A172 (cell line): ENCODE measurements at regions not wholly inside any gene's neighbourhood (a gene's known extent, or its start where the extent isn't known, plus 50 kb on each side); places are given as distances from the start of the nearest gene placed in this dataset.
"Not testable (repeated sequence)": the region's sequence is repeated elsewhere in the genome, so short reads cannot be mapped to it uniquely, and the experiment has no call there.

Experiments used
- DNase-seq: peaks from one replicate; pipeline ENCODE4 v3.0.0-alpha.2; 2015; ENCODE audit warnings: low spot score

DNA sequence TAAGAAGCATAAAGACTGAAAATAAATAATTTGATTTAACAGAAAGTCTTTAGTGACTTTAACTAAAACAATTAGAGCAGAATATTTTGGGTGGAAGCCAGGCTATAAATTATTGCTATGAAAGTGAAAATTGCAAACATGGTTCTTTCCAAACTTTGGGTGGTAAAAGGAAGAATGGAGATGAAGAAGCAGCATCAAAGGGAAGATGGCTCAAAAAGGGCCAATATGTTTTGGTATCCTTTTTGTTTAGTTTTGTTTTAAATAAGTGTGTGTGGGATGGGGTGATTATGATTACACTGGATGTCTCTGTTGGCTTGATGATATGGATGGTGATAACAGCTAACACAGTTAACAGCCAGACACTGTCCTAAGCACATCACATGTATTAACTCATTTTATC is 153.7 kb downstream of the CYB561 start:
- DNase-seq, result no peak

DNA sequence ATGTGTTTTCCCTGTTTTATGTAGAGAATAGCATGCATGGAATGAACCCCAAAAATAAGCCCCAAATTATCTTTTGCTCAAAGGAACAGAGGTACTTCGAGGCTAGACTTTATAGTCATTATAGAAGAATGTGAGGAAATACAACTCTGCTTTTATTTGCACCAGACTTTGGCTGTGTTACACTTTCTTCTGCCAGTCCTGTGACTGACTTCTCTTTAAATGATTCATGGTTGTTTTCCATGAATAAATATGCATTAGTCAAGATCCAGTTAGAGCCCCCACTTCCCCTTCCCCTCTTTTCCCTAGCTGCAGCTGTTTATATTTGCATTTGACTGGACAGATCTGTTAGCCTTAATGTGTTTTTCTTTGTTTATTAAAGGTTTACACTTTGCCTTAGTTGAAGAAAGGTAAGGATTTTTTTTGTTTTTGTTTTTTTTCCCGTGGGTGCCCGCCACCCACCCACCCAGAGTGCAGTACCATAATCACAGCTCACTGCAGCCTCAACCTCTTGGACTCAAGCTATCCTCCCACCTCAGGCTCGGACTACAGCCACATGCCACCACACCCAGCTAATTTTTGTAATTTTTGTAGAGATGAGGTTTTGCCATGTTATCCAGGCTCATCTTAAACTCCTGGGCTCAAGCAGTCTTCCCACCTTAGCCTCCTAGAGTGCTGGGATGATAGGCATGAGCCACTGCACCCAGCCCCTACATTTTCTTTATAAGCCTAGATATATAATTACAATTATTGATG is 152.6 kb downstream of the CYB561 start:
- peak; percentile 43 for DNase-seq

DNA sequence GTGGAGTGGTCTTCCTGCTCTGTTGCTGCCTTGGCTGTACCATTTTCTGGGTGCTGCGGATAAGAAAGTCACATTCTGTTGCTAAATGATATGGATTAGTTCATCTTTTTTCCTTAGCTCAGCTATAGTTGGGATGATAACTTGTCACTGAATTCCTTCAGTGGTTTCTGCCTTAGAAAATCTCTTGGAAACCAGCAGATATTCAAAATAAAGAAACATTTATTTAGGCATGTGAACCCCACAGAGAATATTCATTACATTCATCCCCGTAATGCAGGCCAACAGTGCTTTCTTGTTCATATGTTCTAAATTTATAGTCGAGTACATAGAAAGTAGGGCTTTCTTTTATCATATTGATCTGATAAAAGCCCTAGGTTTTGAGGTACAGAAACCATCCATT is 151.3 kb downstream of the CYB561 start:
- DNase-seq, result no peak

DNA sequence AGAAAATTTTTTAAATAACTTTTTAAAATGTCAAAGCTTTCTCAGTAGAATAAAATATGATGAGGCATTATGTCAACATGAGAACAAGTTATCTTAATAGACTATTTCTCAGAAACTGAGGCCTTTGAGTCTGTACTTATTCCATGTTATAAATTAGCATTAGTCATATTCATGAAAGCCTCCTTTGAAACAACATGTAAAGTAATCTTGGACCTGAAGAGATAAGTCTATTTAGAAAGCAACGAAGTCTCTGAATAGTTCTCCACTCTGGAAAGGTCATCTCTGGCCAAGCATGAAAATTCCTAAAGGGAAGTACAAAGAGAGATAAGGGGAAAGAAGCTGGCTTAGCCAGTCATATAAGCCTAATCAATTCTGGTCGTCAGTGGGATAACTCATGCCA is 150.8 kb downstream of the CYB561 start:
- DNase-seq, result no peak

DNA sequence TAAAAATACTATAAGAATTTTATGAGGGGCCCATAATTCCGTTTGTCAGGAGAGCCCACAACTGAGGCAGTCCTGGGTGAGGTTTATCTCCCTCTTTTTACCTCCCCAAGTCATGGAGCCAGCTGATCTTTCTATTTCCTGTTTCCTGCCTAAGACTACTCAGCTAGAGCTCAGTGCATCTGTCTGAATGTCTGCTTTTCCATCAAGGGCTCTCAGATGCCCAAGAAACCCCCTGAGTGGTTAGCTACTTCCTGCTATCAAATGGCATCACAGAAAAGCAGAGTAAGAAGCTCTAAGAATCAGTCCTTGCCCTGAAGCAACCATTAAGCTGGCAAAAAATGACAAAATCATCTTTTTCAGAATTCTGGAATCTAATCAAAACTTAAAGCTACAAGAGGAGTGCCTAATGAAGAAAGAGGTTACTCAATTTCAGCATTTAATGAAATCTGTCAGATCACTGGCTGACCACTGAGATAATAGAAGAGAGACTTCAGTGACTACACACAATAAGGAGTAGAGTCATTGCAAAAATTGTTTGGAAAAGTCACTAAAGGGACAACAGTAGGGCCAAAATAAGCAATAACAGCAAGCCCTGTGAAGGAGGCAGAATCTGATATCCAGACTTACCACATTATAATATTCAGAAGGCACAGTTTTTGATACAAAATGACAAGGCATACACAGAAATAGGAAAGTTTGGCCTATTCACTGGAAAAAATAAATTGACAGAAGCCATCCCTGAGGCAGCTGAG is 150.1 kb downstream of the CYB561 start:
- no peak for DNase-seq

DNA sequence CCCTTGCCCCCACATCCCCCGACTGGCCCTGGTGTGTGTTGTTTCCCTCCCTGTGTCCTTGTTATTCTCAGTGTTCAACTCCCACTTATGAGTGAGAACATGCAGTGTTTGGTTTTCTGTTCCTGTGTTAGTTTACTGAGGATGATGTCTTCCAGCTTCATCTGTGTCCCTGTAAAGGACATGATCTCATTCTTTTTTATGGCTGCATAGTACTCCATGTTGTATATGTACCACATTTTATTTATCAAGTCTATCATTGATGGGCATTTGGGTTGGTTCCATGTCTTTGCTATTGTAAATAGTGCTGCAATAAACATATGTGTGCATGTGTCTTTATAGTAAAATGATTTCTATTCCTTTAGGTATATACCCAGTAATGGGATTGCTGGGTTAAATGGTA is 147.2 kb downstream of the CYB561 start:
- DNase-seq, result not testable (repeated sequence)

DNA sequence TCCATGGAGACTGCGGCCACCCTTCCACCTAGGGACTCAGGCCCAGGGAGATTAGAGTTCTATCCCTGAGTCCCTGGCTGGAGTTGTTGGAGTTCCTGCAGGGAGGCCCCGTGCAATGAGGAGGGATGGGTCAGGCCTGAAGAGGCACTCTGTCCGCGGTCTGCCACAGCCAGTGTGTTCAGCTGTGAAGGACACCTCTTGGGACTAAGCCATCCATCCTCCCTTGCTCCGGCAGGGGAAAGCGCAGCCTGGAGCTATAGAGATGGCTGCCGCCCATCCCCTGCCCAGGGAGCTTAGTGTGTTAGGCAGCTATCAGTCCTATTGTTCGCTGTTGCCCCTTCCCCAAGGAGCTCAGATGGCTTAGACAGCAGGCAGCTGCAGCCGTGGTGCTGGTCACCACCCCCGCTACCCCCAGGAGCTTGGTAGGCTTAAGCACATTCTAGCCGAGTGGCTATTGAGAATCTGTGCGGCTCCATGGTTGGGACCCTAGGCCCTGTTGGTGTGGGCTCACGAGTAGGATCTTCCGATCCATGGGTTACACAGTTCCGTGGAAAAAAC is 141.3 kb downstream of the CYB561 start:
- no peak for DNase-seq

DNA sequence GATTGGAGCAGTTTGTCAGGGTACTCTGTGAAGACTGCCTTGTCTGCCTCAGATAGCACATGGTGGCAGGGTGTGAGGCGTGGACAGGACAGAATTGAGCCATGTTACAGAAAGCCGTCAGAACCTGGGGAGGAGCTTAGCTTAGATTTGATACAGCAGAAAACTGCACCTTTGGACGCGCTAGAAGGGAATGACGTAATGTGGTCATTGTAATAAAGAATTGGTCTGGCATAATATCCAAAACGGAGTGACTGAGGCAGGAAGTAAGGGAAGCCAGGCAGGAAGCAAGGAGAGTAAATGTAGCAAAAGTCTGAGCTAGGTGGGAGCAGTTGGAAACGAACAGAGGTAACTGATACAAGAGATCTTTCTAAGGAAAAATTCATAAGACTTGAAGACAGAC is 140.2 kb downstream of the CYB561 start:
- DNase-seq, result no peak

DNA sequence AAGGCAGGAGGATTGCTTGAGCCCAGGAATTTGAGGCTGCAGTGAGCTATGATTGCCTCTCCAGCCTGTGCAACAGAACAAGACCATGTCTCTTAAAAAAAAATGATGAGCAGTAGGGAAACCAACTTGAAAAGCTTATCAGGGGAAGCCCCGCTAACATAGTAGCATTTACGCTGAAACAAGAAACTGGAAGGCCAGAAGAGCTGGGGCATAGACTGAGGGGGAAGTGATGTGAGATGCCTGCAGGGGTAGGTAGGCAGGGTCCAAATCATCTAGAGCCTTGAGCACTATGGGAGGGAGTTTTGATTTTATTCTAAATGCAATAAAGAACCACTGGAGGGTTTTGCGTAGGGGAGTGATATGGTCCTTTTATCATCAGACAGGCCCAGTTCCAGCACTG is 139.3 kb downstream of the CYB561 start:
- DNase-seq, result no peak

DNA sequence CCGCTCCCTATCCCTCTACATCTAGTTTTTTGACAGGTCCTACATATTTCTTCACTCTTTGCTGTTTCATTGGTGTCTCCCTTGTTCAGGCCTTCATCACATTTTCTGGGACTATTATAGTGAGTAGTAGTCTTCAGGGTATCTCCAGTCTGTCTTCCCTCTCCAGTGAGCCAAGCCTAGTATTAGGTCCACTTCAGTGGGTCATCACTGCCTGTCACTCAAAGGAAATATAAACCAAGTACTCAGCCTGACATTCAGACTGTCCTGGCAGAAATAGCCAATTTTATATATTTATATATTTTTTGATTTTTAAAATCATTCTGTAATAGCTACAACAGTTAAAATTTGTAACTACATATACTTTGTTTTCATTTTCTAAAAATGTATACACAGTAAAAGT is 137.8 kb downstream of the CYB561 start:
- no peak for DNase-seq

DNA sequence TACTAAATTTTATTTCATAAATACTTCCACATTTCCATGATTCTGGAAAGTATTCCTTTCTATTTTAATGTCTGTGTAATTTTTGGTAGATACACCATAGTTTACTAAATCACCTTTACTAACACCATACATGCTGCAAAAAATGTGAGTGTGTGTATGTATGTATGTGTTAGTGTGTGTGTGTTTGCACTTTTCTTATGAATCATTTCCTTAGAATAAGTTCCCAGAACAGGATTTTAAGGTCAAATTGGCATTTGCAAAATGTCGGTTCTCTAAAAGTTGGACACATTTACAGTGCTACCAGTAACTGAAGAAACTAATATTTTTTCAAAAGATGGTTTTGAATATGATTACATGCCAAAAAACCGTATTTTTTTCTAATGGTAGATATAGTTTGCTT is 137.1 kb downstream of the CYB561 start:
- no peak for DNase-seq

DNA sequence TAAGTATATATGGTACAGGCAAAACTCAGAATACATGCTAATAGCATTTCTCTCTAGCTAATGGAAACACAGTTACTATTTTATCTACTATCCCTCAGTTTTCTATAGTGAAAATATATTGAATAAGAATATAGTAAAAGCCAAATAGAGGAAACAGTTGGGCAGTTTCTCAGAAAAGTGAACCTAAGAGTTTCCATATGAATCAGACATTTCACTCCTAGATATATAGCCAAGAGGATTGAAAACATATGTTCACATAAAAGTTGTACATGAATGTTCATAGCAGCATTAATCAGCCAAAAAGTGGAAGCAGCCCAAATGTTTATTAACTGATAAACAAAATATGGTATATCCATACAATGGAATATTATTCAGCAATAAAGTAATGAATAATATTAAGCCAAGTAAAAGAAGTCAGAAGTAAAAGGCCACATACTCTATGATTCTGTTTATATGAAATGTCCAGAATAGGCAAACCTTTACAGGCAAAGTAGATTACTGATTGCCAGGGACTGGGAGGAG is 134.6 kb downstream of the CYB561 start:
- DNase-seq, result no peak

DNA sequence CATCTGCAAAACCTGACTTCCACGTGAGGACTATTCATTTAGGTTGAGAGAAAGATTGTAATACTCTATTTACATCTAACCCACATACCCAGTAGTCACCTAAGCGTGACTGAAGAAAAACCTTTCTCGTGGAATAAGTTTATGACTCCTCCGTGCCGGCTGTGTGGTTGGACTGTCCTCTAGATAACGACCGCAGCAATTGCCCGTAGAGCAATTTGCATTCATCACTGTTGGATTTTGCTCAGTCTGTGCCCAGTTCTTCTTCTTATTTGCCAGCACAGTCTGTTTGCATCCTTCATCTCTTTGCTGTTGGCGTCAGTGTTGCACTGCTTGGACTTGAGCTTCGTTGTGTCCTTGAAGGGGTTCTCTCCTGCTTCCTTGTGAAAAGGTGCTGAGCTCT is 131.3 kb downstream of the CYB561 start:
- no peak for DNase-seq

DNA sequence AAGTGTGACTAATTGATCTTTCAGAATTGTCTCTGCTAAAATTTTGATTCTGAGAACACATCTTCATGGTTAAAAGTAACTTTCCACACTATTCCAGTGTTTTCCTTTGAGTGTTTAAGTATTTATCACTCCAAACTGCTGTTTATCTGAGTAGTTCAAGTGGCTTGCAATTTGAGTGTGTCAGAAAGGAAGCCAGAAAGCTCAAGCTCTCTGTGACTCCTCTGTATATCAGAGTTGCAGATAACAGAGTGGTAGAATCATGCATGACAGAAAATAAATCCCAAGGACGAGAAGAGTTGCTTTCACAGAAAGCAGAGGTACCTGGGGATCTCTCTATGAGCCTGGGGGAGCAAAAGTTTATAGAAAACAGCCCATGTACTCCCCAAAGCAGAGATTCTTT is 130.0 kb downstream of the CYB561 start:
- no peak for DNase-seq

DNA sequence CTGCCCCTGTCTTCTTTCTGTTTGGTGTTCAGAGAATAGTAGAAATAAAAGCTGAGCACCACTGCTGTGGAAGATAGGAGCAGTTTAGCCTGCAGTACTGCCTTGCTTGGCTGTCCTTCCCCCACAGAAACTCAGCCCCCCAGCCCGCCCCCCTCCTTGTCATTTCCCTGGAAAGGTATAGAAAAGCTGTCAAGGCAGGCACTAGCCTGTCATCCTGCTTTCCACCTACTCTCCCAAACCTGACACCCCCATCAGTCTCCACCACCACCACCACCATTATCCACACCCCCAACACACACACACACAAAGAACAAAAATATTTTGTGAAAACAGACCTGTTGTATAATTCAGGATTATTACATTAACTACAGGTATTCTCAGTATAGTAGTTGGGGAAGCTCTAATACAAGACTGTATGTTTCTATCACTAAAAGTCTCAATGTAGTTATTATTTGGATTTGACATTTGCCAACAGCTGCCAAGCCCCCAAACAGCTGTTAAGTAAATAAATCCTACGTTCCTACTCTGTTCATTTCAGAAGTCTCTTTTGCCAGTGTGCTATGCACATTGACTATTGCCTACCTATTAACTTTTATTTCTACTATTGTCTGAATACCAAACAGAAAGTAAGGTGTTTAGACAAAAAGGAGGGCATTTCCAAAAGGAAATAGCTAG is 128.8 kb downstream of the CYB561 start:
- DNase-seq, result no peak

DNA sequence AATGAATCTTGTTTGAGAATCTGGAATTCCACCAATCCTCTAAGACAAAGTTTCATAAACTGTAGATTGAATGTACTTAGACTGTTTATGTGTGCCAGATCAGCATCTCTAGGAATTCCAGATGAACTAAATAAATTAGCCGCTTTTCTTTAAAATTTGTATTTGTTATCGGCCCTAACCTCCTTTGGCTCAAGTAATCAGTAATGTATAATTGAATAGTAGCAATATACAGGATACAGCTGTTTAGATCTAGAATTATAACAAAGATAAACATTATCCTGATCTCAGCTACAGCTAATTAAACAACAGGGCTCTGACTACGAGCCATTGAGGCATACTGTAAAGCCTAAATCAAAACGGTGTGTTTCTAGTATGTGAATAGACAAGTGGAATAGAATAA is 120.3 kb downstream of the CYB561 start:
- DNase-seq, result no peak

DNA sequence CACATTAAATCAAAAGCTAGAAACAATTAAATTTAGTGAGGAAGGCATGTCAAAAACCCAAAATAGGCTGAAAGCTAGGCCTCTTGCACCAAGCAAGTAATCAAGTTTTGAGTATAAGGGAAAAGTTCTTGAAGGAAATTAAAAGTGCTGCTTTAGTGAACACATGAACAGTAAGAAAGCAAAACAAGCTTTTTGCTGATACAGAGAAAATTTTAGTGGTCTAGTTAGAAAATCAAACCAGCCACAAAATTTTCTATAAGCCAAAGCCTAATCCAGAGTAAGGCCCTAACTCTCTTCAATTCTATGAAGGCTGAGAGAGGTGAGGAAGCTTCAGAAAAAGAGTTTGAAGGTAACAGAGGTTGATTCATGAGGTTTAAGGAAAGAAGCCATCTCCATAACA is 116.2 kb downstream of the CYB561 start:
- no peak for DNase-seq

DNA sequence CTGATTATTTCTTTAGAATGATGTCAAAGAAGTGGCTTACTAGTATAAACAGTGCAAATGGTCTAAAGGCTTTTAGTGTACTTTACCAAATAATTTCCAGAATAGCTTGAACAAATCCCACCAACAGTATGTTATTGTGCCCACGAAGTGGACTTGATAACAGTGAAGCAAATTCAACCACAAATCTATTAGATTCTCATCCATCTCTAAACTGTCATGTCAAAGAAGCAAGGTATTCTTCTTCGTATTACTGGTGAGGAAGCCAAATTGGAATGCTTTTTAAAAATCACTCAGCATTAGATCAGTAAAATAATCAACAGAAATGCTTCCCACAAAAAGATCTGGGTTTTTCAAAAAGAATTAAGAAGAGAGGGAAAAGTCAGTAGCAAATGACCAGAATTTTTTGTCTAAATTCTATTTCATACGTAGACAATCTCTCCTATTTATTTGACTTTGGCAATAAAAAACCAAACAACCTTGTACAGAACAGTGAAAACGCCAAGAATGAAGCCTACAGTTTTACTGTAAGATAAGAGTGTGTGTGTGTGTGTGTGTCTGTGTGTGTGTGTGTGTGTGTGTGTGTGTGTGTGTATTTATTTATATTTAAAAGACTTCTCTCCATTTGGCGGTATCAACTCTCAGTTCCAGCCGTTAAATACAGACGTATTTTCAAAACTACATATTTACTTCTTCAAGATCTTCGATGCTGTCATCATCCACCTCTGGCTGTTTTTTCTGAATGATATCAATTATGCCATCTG is 114.6 kb downstream of the CYB561 start:
- no peak for DNase-seq

DNA sequence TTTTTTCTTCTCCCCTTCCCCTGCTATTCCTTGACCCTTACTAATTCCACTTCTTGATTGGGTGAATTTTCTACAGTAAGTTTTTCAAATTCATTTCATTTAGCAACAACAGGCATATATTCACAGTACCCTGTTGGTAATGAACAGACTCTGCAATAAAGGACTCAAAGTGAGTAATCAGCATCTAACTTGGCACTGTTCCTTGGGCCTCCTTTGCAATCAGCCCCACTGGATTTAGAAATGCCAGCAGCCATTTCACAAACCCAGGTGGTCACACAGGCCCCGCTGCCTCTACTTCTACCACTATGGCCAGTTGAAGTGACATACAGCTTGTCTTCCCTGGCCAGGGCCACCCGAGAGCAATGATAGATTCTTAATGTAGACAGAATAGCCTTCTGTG is 113.8 kb downstream of the CYB561 start:
- no peak for DNase-seq

DNA sequence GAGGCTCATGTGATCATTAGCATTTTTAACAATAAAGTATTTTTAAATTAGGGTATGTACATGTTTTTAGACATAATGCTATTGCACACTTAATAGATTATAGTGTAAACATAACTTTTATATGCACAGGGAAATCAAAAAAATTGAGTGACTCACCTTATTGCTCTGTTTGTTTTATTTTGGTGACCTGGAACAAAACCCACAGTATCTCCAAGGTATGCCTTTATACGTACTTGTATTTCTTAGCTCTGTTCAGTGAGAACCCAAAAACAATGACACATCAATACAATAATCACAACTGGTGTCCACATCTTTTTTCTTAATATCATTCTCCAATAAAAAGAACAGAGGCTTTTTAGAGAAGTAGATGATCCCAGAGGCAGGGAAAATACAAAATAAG is 112.2 kb downstream of the CYB561 start:
- no peak for DNase-seq

DNA sequence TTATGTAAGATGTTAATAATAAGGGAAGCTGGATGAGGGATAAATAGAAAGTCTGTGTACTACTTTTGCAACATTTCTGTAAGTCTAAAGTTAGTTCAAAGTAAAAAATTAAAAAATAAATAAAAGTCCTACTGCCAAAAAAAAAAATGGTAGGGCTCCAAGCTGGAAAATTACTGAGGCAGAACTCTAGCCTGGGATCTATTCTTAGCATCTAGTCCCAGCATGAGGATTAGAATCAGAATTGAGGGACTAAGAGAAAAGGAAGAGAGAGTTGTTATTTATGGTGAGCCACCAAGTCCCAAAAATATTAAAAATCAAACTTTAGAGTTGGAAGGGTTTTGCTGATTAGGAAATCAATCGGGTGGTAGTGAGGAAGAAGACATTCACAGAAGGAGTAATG is 110.3 kb downstream of the CYB561 start:
- no peak for DNase-seq

DNA sequence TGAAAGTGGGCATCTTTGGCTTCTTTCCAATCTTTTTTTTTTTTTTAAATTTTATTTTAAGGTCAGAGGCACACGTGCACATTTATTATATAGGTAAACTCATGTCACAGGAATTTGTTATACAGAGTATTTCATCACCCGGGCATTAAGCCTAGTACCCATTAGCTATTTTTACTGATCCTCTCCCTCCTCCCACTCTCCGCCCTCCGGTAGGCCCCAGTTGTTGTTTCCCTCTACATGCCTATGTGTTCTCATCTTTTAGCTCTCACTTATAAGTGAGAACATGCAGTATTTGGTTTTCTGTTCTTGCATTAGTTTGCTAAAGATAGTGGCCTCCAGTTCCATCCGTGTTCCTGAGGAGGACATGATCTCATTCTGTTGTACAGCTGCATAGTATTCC is 108.5 kb downstream of the CYB561 start:
- no peak for DNase-seq
